Endothelial cell of umbilical vein (primary cell): ENCODE measurements at regions not wholly inside any gene's neighbourhood (a gene's known extent, or its start where the extent isn't known, plus 50 kb on each side); places are given as distances from the start of the nearest gene placed in this dataset.

Experiments
- BruUV-seq: library from RNA; stranded (reverse); fragments of 400-500 nt; replicated peaks from 2 replicates; lab custom pipeline; 2021; lab: Mats Ljungman, UMichigan
- CTCF ChIA-PET: fragments of 300-600, 350-600 bp; sonication (Branson Sonifier 250); formaldehyde crosslinking; loops from one replicate; lab custom pipeline; 2021; ENCODE audit warnings: antibody characterized with exemption, inconsistent platforms; lab: Charles Lee
- POLR2A ChIA-PET: fragments of 300-600, 350-600 bp; sonication (Branson Sonifier 250); formaldehyde crosslinking; loops from one replicate; lab custom pipeline; 2021; ENCODE audit warnings: antibody characterized with exemption, inconsistent platforms; lab: Charles Lee
- DNase-seq: peaks from one replicate; pipeline ENCODE4 v3.0.0-alpha.2; 2011; ENCODE audit warnings: low read depth, low spot score
- FAIRE-seq: peaks from 2 replicates; lab custom pipeline; 2011; peaks lifted over from hg19 to GRCh38; lab: Jason Lieb, UNC
- H2AFZ ChIP-seq: 2 replicates; pipeline ENCODE4 v1.6.0; 2012; ENCODE audit warnings: low read depth, low read length, control low read depth, inconsistent platforms
- H3K27ac ChIP-seq: 2 replicates; pipeline ENCODE4 v1.5.1; 2011; ENCODE audit warnings: low read depth, mild to moderate bottlenecking, control low read depth, low read length, moderate library complexity; ENCODE audit not compliant: insufficient read depth
- H3K27me3 ChIP-seq, 2 experiments: 2 replicates each; pipeline versions ENCODE4 v1.6.0 to v1.6.1; 2011; ENCODE audit warnings: low read length in 2 of 2, mixed read lengths in 1 of 2; ENCODE audit not compliant: control insufficient read depth in 2 of 2, insufficient read depth in 2 of 2
- H3K36me3 ChIP-seq, 2 experiments: 2 replicates in 1 of 2; 3 replicates in 1 of 2; pipeline ENCODE4 v1.5.1; 2011; ENCODE audit warnings: low read length in 2 of 2, mild to moderate bottlenecking in 1 of 2, moderate library complexity in 1 of 2; ENCODE audit not compliant: control insufficient read depth in 2 of 2, insufficient read depth in 2 of 2; ENCODE audit errors: extremely low read depth in 1 of 2
- H3K4me1 ChIP-seq: 3 replicates; pipeline ENCODE4 v1.5.1; 2011; ENCODE audit warnings: mild to moderate bottlenecking, low read length; ENCODE audit not compliant: control insufficient read depth, insufficient read depth; ENCODE audit errors: extremely low read depth
- H3K4me2 ChIP-seq: 2 replicates; pipeline ENCODE4 v1.6.1; 2011; ENCODE audit warnings: low read length, control low read depth, mixed read lengths; ENCODE audit not compliant: insufficient read depth
- H3K4me3 ChIP-seq, 3 experiments: fragments of 200-600 bp in 1 of 3; sonication (generic), shearing (Covaris generic) in 1 of 3; replicated peaks in 1 of 3; 2 replicates each; pipeline ENCODE4 v1.5.1; 2011 to 2016; ENCODE audit warnings: control low read depth in 3 of 3, low read length in 3 of 3, mild to moderate bottlenecking in 2 of 3, inconsistent platforms in 1 of 3, low read depth in 1 of 3, moderate library complexity in 1 of 3; ENCODE audit not compliant: insufficient read depth in 1 of 3
- H3K79me2 ChIP-seq: 2 replicates; pipeline ENCODE4 v1.6.0; 2012; ENCODE audit warnings: low read length, inconsistent platforms; ENCODE audit not compliant: control insufficient read depth, insufficient read depth
- H3K9ac ChIP-seq: replicated peaks from 2 replicates; pipeline ENCODE3; 2011; ENCODE audit warnings: low read length, control low read depth; ENCODE audit not compliant: insufficient read depth; ENCODE audit errors: extremely low read depth
- H3K9me1 ChIP-seq: replicated peaks from 3 replicates; pipeline ENCODE4 v1.6.0; 2011; ENCODE audit warnings: mild to moderate bottlenecking, low read length; ENCODE audit not compliant: control insufficient read depth, insufficient read depth; ENCODE audit errors: extremely low read depth
- H3K9me3 ChIP-seq: replicated peaks from 2 replicates; pipeline ENCODE4 v1.5.1; 2012; ENCODE audit warnings: low read length, inconsistent platforms; ENCODE audit not compliant: control insufficient read depth, insufficient read depth
- H4K20me1 ChIP-seq: replicated peaks from 2 replicates; pipeline ENCODE3; 2011; ENCODE audit warnings: mild to moderate bottlenecking, low read length; ENCODE audit not compliant: control insufficient read depth, insufficient read depth; ENCODE audit errors: extremely low read depth
- EZH2 ChIP-seq: IDR thresholded peaks from 2 replicates; pipeline ENCODE4 v1.6.1; 2012; ENCODE audit warnings: borderline replicate concordance, low read depth, mild to moderate bottlenecking, moderate library complexity, low read length, inconsistent platforms; ENCODE audit not compliant: severe bottlenecking
- FOS ChIP-seq: IDR thresholded peaks from 2 replicates; pipeline ENCODE4 v1.6.1; 2011; ENCODE audit warnings: mild to moderate bottlenecking, low read length, moderate library complexity, borderline replicate concordance; ENCODE audit not compliant: insufficient read depth
- GATA2 ChIP-seq: IDR thresholded peaks from 2 replicates; pipeline ENCODE4 v1.7.0; 2011; ENCODE audit warnings: low read depth, mild to moderate bottlenecking, moderate library complexity, mixed read lengths, low read length; ENCODE audit not compliant: insufficient read length, insufficient read depth
- JUN ChIP-seq: IDR thresholded peaks from 2 replicates; pipeline ENCODE4 v1.6.1; 2011; ENCODE audit warnings: borderline replicate concordance, low read depth; ENCODE audit not compliant: insufficient read length, insufficient read depth
- MYC ChIP-seq: IDR thresholded peaks from one replicate; pipeline ENCODE4 v1.6.1; 2011; ENCODE audit warnings: mild to moderate bottlenecking, low read depth, low read length
- POLR2A ChIP-seq: IDR thresholded peaks from 2 replicates; pipeline ENCODE4 v1.6.1; 2012; ENCODE audit warnings: low read depth, mild to moderate bottlenecking, control low read depth, low read length
- POLR2AphosphoS5 ChIP-seq: IDR thresholded peaks from 2 replicates; pipeline ENCODE4 v1.6.1; 2012; ENCODE audit warnings: low read depth, mild to moderate bottlenecking, control low read depth, low read length, moderate library complexity; ENCODE audit not compliant: insufficient read depth
- dilution Hi-C: fragments of 300-500 bp; cut with MboI; formaldehyde crosslinking; loops from one replicate; pipeline ENCODE4 v1.15.0; 2019; ENCODE audit warnings: low sequenced_read_pairs; ENCODE audit not compliant: extremely low pct_ligation_motif_present
- intact Hi-C: fragments of 100-400 bp; cut with micrococcal nuclease; formaldehyde crosslinking; loops from one replicate; pipeline ENCODE4 v1.10.0; 2022
- TF ChIP-seq, protein P1 (sequence below): IDR thresholded peaks from 2 replicates; pipeline ENCODE4 v1.6.1; 2011; ENCODE audit not compliant: insufficient read depth, insufficient read length
- TF ChIP-seq, protein P2 (sequence below), 2 donors: IDR thresholded peaks; 1 replicate in 1 of 2; 2 replicates in 1 of 2; pipeline ENCODE4 v1.5.1; 2011; ENCODE audit warnings: low read length in 2 of 2, mild to moderate bottlenecking in 2 of 2, moderate library complexity in 2 of 2, control low read depth in 1 of 2, inconsistent platforms in 1 of 2, low read depth in 1 of 2; ENCODE audit not compliant: insufficient read depth in 1 of 2; ENCODE audit errors: extremely low read depth in 1 of 2

DNA sequence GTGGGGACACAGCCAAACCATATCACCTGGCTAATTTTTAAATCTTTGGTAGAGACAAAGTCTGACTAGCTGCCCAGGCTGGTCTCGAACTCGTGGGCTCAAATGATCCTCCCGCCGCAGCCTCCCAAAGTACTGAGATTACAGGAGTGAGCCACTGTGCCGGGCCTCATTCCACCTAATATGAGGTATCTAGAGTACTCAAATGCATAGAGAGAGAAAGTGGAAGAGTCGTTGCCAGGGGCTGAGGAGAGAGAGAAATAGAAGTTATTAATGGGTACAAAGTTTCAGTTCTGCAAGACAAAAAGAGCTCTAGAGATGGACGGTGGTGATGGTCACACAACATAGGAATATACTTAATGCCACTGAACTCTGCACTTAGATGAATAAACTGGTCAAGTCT lies 119.6 kb downstream of the TOMM20 start:
- FAIRE-seq (no peak), DNase-seq (no peak)
- TF ChIP-seq GATA2 (no peak), EZH2 (no peak), JUN (no peak), POLR2A (no peak), MYC (no peak), FOS (no peak), POLR2AphosphoS5 (no peak)
- TF ChIP-seq, protein P1, sequence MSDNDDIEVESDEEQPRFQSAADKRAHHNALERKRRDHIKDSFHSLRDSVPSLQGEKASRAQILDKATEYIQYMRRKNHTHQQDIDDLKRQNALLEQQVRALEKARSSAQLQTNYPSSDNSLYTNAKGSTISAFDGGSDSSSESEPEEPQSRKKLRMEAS = no peak
- TF ChIP-seq, protein P2, sequence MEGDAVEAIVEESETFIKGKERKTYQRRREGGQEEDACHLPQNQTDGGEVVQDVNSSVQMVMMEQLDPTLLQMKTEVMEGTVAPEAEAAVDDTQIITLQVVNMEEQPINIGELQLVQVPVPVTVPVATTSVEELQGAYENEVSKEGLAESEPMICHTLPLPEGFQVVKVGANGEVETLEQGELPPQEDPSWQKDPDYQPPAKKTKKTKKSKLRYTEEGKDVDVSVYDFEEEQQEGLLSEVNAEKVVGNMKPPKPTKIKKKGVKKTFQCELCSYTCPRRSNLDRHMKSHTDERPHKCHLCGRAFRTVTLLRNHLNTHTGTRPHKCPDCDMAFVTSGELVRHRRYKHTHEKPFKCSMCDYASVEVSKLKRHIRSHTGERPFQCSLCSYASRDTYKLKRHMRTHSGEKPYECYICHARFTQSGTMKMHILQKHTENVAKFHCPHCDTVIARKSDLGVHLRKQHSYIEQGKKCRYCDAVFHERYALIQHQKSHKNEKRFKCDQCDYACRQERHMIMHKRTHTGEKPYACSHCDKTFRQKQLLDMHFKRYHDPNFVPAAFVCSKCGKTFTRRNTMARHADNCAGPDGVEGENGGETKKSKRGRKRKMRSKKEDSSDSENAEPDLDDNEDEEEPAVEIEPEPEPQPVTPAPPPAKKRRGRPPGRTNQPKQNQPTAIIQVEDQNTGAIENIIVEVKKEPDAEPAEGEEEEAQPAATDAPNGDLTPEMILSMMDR (IDR thresholded peaks at IDR 0.05; ENCODE audit: extremely low read depth in 1 of 2, insufficient read depth in 1 of 2, low read depth in 1 of 2, low read length in 2 of 2) = no peak
- dilution Hi-C loops = no loop called here
- no peaks in the 10 kb centered on the region for H3K79me2 ChIP-seq
- H3K4me2 ChIP-seq = no peak overlapping the region
- H2AFZ ChIP-seq = no peak overlapping the region
- H3K9me1 ChIP-seq = no peaks in the 10 kb centered on the region
- peak overlapping the region; percentile 27 for H3K9ac ChIP-seq
- ChIA-PET CTCF (interaction anchor here (1.2 kb wide), 1 partner anchor 22 kb away, joined by 5 read pairs; no protein-coding TSS in a partner anchor), POLR2A (no interaction called here)
- H3K36me3 ChIP-seq = no peaks in the 10 kb centered on the region
- H3K9me3 ChIP-seq = no peaks in the 10 kb centered on the region
- BruUV-seq = no TSS peak
- H4K20me1 ChIP-seq = no peaks in the 10 kb centered on the region
- H3K4me3 ChIP-seq = no peak overlapping the region
- peak overlapping the region; percentile 89 for H3K27ac ChIP-seq
- H3K4me1 ChIP-seq = peaks cover 29% of the 10 kb centered on the region
- H3K27me3 ChIP-seq = no peaks in the 10 kb centered on the region
- intact Hi-C loops = no loop called here
